GM12878 (cell line): ENCODE measurements at regions not wholly inside any gene's neighbourhood (a gene's known extent, or its start where the extent isn't known, plus 50 kb on each side); places are given as distances from the start of the nearest gene placed in this dataset.

Source experiments
- ATAC-seq: fragments of 200-7000 bp; cut with Tn5 transposase; 3 replicates; pipeline ENCODE4 v1.9.1; 2020; ENCODE audit warnings: mild to moderate bottlenecking, moderate library complexity
- BruUV-seq: library from RNA; stranded (reverse); fragments of 400-500 nt; replicated peaks from 2 replicates; lab custom pipeline; 2021; lab: Mats Ljungman, UMichigan
- CTCF ChIA-PET: fragments of 300-600 bp; sonication (Branson Sonifier 250); formaldehyde crosslinking; extraction: SDS; loops from one replicate; lab custom pipeline; 2021; ENCODE audit warnings: inconsistent platforms; lab: Yijun Ruan, JAX
- POLR2A ChIA-PET: fragments of 350-600 bp; formaldehyde crosslinking; extraction: SDS; loops from one replicate; lab custom pipeline; 2021; ENCODE audit warnings: inconsistent platforms; lab: Charles Lee
- RAD21 ChIA-PET: fragments of 300-600 bp; sonication (Branson Sonifier 250); formaldehyde crosslinking; loops from one replicate; lab custom pipeline; 2023; ENCODE audit warnings: antibody characterized with exemption; ENCODE audit not compliant: unreplicated experiment; lab: Charles Lee
- SMC1A ChIA-PET: fragments of 300-600 bp; sonication (Branson Sonifier 250); formaldehyde crosslinking; loops from one replicate; lab custom pipeline; 2023; ENCODE audit not compliant: unreplicated experiment, uncharacterized antibody; lab: Charles Lee
- DNase-seq: peaks from one replicate; pipeline ENCODE4 v3.0.0-alpha.2; 2011; ENCODE audit warnings: low read depth, low spot score
- FAIRE-seq: peaks from 3 replicates; lab custom pipeline; 2011; peaks lifted over from hg19 to GRCh38; lab: Jason Lieb, UNC
- H2AFZ ChIP-seq: 2 replicates; pipeline ENCODE4 v1.6.0; 2011; ENCODE audit warnings: low read depth, low read length, control low read depth; ENCODE audit not compliant: control insufficient read depth
- H3K27ac ChIP-seq: 2 replicates; pipeline ENCODE4 v1.5.1; 2011; ENCODE audit warnings: control low read depth; ENCODE audit not compliant: control insufficient read depth, insufficient read depth
- H3K27me3 ChIP-seq, 2 experiments: replicated peaks in 1 of 2; 2 replicates each; pipeline versions ENCODE4 v1.6.0 to v1.6.1; 2011; ENCODE audit warnings: low read length in 1 of 2; ENCODE audit not compliant: control insufficient read depth in 2 of 2, insufficient read depth in 2 of 2
- H3K36me3 ChIP-seq, 2 experiments: 2 replicates each; pipeline ENCODE4 v1.5.1; 2011; ENCODE audit warnings: low read length in 1 of 2; ENCODE audit not compliant: control insufficient read depth in 2 of 2, insufficient read depth in 2 of 2
- H3K4me1 ChIP-seq: 2 replicates; pipeline ENCODE4 v1.6.1; 2011; ENCODE audit warnings: mild to moderate bottlenecking, low read length, moderate library complexity, mixed read lengths; ENCODE audit not compliant: control insufficient read depth, insufficient read depth
- H3K4me2 ChIP-seq: 2 replicates; pipeline ENCODE4 v1.6.0; 2011; ENCODE audit warnings: control low read depth; ENCODE audit not compliant: control insufficient read depth, insufficient read depth
- H3K4me3 ChIP-seq: fragments of 200-600 bp; sonication (generic); 2 replicates; pipeline ENCODE4 v1.5.1; 2016
- H3K79me2 ChIP-seq: 2 replicates; pipeline ENCODE4 v1.6.0; 2011; ENCODE audit warnings: low read length; ENCODE audit not compliant: control insufficient read depth, insufficient read depth
- H3K9ac ChIP-seq: 2 replicates; pipeline ENCODE4 v1.8.0; 2011; ENCODE audit warnings: low read length, control low read depth, mixed read lengths; ENCODE audit not compliant: control insufficient read depth, insufficient read depth
- H3K9me3 ChIP-seq: replicated peaks from 3 replicates; pipeline ENCODE4 v1.5.1; 2011; ENCODE audit warnings: mild to moderate bottlenecking, low read length; ENCODE audit not compliant: control insufficient read depth, insufficient read depth
- H4K20me1 ChIP-seq: 2 replicates; pipeline ENCODE4 v1.6.0; 2011; ENCODE audit not compliant: control insufficient read depth, insufficient read depth
- BHLHE40 ChIP-seq, 2 experiments: fragments of 450-650 bp in 1 of 2; IDR thresholded peaks; 2 replicates each; pipeline ENCODE4 v1.6.1; 2011 to 2017; ENCODE audit warnings: low read depth in 2 of 2, borderline replicate concordance in 1 of 2, improper control_type of control experiment in 1 of 2, low read length in 1 of 2, mild to moderate bottlenecking in 1 of 2
- CHD1 ChIP-seq: IDR thresholded peaks from 2 replicates; pipeline ENCODE4 v1.6.1; 2012; ENCODE audit warnings: low read depth, low read length, improper control_type of control experiment
- EED ChIP-seq: sonication (generic); IDR thresholded peaks from 2 replicates; pipeline ENCODE4 v1.6.1; 2016; ENCODE audit warnings: antibody characterized with exemption, low read depth
- EGR1 ChIP-seq, 2 experiments: IDR thresholded peaks; 1 replicate in 1 of 2; 2 replicates in 1 of 2; pipeline ENCODE4 v1.6.1; 2011 to 2012; ENCODE audit warnings: low read depth in 2 of 2, low read length in 2 of 2, borderline replicate concordance in 1 of 2, mild to moderate bottlenecking in 1 of 2, moderate library complexity in 1 of 2
- EP300 ChIP-seq, 2 experiments: fragments of 150-350 bp in 1 of 2; IDR thresholded peaks; 2 replicates each; pipeline ENCODE4 v1.6.1; 2011 to 2012; ENCODE audit warnings: low read depth in 2 of 2, low read length in 2 of 2, borderline replicate concordance in 1 of 2, improper control_type of control experiment in 1 of 2, inconsistent platforms in 1 of 2; ENCODE audit not compliant: control insufficient read depth in 1 of 2
- KDM1A ChIP-seq: fragments of 200-600 bp; sonication (generic); IDR thresholded peaks from 2 replicates; pipeline ENCODE4 v1.6.1; 2016; ENCODE audit warnings: borderline replicate concordance
- MXI1 ChIP-seq: fragments of 150-350 bp; IDR thresholded peaks from 2 replicates; pipeline ENCODE4 v1.6.1; 2011; ENCODE audit warnings: low read depth, mild to moderate bottlenecking, inconsistent platforms, low read length, improper control_type of control experiment
- NRF1 ChIP-seq: conservative IDR thresholded peaks from 2 replicates; pipeline ENCODE4 v1.6.1; 2011; ENCODE audit warnings: mild to moderate bottlenecking, low read depth, low read length, improper control_type of control experiment
- POU2F2 ChIP-seq: IDR thresholded peaks from 3 replicates; pipeline ENCODE4 v1.6.1; 2011; ENCODE audit warnings: low read depth, mild to moderate bottlenecking, low read length, borderline replicate concordance
- RB1 ChIP-seq: fragments of 450-650 bp; formaldehyde crosslinking; IDR thresholded peaks from 2 replicates; pipeline ENCODE4 v1.6.1; 2017; ENCODE audit warnings: mild to moderate bottlenecking, borderline replicate concordance
- RELA ChIP-seq: fragments of 450-650 bp; IDR thresholded peaks from 2 replicates; pipeline ENCODE4 v1.8.0; 2014; ENCODE audit warnings: borderline replicate concordance; ENCODE audit not compliant: partially characterized antibody
- SKIL ChIP-seq: fragments of 450-650 bp; IDR thresholded peaks from 2 replicates; pipeline ENCODE4 v1.6.1; 2017; ENCODE audit warnings: mild to moderate bottlenecking, low read depth, inconsistent platforms; ENCODE audit not compliant: poor library complexity, severe bottlenecking
- ZNF24 ChIP-seq: fragments of 450-650 bp; IDR thresholded peaks from 2 replicates; pipeline ENCODE4 v1.6.1; 2017; ENCODE audit warnings: antibody characterized with exemption, mild to moderate bottlenecking
- ZNF274 ChIP-seq: IDR thresholded peaks from one replicate; pipeline ENCODE4 v1.8.0; 2011; ENCODE audit not compliant: insufficient read length, insufficient read depth
- ZNF384 ChIP-seq: IDR thresholded peaks from 2 replicates; pipeline ENCODE4 v1.6.1; 2012; ENCODE audit warnings: low read depth, mild to moderate bottlenecking, low read length, improper control_type of control experiment, borderline replicate concordance
- ZNF622 ChIP-seq: fragments of 450-650 bp; IDR thresholded peaks from 2 replicates; pipeline ENCODE4 v1.6.1; 2017; ENCODE audit warnings: mild to moderate bottlenecking, inconsistent platforms
- WGBS: methylation state at CpG from one replicate; pipeline ENCODE4 v1.1.6; 2016; ENCODE audit warnings: low lambda C conversion rate; ENCODE audit not compliant: insufficient replicate concordance, insufficient coverage; ENCODE audit errors: missing lambda C conversion rate; 5-methylcytosine and 5-hydroxymethylcytosine counted together
- in situ Hi-C: fragments of 300-500 bp; cut with MboI; formaldehyde crosslinking; loops from 9 replicates; pipeline ENCODE4 v1.14.3; 2018; ENCODE audit warnings: mixed read lengths
- intact Hi-C: fragments of 100-400 bp; cut with micrococcal nuclease; formaldehyde crosslinking; loops from one replicate; pipeline ENCODE4 v1.14.2; 2022; ENCODE audit not compliant: unreplicated experiment
- TF ChIP-seq, protein P1 (sequence below): fragments of 450-650 bp; IDR thresholded peaks from 2 replicates; pipeline ENCODE4 v1.6.1; 2017; ENCODE audit warnings: borderline replicate concordance
- TF ChIP-seq, protein P2 (sequence below): fragments of 450-650 bp; IDR thresholded peaks from 2 replicates; pipeline ENCODE4 v1.6.1; 2017; ENCODE audit warnings: antibody characterized with exemption, mild to moderate bottlenecking, moderate library complexity

- 0% methylated on average over 1 of the region's 1 CpG for WGBS
- ATAC-seq (no peak), DNase-seq (no peak), FAIRE-seq (no peak)
- POLR2A ChIA-PET: no interaction called here
- CTCF ChIA-PET: no interaction called here
- H3K9me3 ChIP-seq: no peaks in the 10 kb centered on the region
- H4K20me1 ChIP-seq: no peaks in the 10 kb centered on the region
- intact Hi-C loops (no loop called here), in situ Hi-C loops (no loop called here)
- RAD21 ChIA-PET: no interaction called here
- H3K4me2 ChIP-seq: no peak overlapping the region
- no peak overlapping the region for H2AFZ ChIP-seq
- no peak overlapping the region for H3K27ac ChIP-seq
- H3K9ac ChIP-seq: no peak overlapping the region
- H3K36me3 ChIP-seq: no peaks in the 10 kb centered on the region
- SMC1A ChIA-PET: no interaction called here
- H3K79me2 ChIP-seq: no peaks in the 10 kb centered on the region
- no peak overlapping the region for H3K4me3 ChIP-seq
- no peaks in the 10 kb centered on the region for H3K4me1 ChIP-seq
- no TSS peak for BruUV-seq
- H3K27me3 ChIP-seq: no peaks in the 10 kb centered on the region
- TF ChIP-seq ZNF622 (no peak), POU2F2 (no peak), NRF1 (no peak), ZNF274 (no peak), CHD1 (no peak), EP300 (IDR thresholded peaks at IDR 0.05; ENCODE audit: borderline replicate concordance in 1 of 2, control insufficient read depth in 1 of 2, low read depth in 2 of 2, low read length in 2 of 2) (no peak), ZNF384 (no peak), RB1 (no peak), RELA (no peak), EED (no peak), KDM1A (no peak), SKIL (no peak), EGR1 (IDR thresholded peaks at IDR 0.05; ENCODE audit: borderline replicate concordance in 1 of 2, low read depth in 2 of 2, low read length in 2 of 2) (no peak), ZNF24 (no peak), MXI1 (no peak), BHLHE40 (IDR thresholded peaks at IDR 0.05; ENCODE audit: borderline replicate concordance in 1 of 2, low read depth in 2 of 2, low read length in 1 of 2) (no peak)
- TF ChIP-seq, protein P1, sequence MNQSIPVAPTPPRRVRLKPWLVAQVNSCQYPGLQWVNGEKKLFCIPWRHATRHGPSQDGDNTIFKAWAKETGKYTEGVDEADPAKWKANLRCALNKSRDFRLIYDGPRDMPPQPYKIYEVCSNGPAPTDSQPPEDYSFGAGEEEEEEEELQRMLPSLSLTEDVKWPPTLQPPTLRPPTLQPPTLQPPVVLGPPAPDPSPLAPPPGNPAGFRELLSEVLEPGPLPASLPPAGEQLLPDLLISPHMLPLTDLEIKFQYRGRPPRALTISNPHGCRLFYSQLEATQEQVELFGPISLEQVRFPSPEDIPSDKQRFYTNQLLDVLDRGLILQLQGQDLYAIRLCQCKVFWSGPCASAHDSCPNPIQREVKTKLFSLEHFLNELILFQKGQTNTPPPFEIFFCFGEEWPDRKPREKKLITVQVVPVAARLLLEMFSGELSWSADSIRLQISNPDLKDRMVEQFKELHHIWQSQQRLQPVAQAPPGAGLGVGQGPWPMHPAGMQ: no peak
- TF ChIP-seq, protein P2, sequence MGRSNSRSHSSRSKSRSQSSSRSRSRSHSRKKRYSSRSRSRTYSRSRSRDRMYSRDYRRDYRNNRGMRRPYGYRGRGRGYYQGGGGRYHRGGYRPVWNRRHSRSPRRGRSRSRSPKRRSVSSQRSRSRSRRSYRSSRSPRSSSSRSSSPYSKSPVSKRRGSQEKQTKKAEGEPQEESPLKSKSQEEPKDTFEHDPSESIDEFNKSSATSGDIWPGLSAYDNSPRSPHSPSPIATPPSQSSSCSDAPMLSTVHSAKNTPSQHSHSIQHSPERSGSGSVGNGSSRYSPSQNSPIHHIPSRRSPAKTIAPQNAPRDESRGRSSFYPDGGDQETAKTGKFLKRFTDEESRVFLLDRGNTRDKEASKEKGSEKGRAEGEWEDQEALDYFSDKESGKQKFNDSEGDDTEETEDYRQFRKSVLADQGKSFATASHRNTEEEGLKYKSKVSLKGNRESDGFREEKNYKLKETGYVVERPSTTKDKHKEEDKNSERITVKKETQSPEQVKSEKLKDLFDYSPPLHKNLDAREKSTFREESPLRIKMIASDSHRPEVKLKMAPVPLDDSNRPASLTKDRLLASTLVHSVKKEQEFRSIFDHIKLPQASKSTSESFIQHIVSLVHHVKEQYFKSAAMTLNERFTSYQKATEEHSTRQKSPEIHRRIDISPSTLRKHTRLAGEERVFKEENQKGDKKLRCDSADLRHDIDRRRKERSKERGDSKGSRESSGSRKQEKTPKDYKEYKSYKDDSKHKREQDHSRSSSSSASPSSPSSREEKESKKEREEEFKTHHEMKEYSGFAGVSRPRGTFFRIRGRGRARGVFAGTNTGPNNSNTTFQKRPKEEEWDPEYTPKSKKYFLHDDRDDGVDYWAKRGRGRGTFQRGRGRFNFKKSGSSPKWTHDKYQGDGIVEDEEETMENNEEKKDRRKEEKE: no peak
These were observed 155.0 kb downstream of the NPR3 start for GRCh38 chr5:32866138-32866537.
